ENCODE measurements at regions not wholly inside any gene's neighbourhood (a gene's known extent, or its start where the extent isn't known, plus 50 kb on each side); places are given as distances from the start of the nearest gene placed in this dataset.
"Not testable (repeated sequence)": the region's sequence is repeated elsewhere in the genome, so short reads cannot be mapped to it uniquely, and the experiment has no call there.

DNA sequence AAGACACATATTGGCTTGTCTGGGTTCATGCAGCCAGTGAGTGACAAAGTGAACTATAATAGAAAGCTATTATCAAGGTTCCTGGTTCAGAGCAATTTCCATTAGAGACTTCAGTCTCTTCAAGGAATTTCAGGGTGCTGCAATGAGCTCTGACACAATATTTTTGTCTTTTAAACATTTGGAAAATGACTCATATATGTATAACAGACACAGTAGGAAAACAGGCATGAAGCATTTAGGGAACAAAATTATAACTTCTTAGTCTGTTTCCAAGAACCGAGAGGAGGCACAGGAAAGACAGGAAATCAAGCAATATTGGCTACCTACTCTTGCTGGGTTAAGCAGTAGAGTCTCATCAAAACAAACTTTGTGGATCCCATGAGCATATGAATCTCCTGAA lies 170.4 kb downstream of the PTPRC start:
- DNase-seq (ENCODE audit: low read depth in 2 of 2) = no peak

DNA sequence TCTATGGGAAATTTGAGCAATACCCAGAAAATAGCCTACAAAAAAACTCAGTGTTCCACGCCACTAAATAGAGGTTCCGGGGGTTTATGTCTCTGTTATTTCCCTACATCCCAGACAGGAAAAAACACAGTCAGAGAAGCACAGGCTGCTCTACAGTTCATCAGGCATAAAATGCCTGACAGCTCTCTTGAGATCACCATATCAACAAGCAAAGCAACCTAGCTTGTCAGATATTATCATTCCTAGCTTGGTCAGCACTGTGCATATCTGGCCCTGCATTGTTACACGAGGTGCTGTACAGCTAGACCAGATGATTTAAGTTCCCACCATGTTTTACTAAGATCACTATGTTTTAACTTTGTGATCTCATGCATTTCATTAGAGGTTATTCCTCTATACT lies 172.6 kb downstream of the PTPRC start:
- no peak for DNase-seq (ENCODE audit: low read depth in 2 of 2)

DNA sequence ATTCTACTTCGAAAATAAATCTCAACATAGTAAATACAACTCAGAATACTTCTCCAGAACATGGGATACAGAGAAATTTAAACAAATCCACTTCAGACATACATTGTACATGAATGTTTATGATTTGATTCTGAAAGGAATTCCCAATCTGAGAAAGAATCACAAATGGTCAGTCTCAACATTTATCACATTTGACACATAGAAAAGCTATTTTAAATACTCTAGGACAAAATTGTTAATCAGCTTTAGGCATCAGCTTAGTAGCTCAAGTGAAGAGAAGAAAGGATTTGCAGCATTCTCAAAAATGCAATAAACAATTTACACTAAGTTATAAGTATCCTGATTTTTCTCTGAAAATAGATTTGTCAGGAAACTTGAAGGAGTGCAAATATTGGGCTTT lies 184.8 kb downstream of the PTPRC start:
- no peak for DNase-seq (ENCODE audit: low read depth in 2 of 2)

DNA sequence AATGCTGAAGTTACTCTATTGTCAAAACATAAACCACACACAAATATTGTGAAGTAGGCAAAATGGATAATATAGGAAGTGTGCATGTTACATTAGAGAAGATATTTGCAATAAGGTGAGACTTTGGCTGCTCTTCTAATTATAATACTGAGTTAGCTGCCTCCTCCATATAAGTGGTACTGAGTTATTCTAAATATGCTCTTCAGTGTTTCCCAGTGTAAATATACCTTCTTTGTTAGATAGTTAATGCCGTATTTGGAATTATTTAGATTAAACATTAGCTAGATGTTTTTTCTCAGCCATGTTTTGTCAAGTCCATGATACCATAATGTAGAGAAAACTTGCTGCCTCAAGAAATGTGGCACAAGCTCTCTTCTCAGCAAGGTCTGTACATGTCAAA lies 186.4 kb downstream of the PTPRC start:
- no peak for DNase-seq (ENCODE audit: low read depth in 2 of 2)

DNA sequence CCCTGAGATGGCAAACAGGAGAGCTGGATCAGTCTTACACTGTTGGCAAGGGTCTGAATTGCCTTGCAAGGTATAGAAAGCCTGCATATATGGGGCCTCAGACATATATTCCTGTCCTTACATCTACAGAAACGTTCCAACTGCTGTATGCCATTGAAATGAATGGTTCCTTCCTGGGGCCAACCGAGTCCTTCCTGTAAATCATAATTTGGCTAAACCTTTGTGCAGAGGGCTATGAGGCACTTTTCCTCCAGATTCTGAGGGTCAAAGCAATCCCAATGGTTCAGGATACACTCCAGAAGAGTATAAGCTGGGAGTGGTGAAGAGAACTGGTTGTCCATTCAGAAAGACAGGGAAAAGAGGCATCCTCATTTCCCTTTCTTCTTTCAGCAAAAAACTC lies 190.5 kb downstream of the PTPRC start:
- no peak for DNase-seq (ENCODE audit: low read depth in 2 of 2)

DNA sequence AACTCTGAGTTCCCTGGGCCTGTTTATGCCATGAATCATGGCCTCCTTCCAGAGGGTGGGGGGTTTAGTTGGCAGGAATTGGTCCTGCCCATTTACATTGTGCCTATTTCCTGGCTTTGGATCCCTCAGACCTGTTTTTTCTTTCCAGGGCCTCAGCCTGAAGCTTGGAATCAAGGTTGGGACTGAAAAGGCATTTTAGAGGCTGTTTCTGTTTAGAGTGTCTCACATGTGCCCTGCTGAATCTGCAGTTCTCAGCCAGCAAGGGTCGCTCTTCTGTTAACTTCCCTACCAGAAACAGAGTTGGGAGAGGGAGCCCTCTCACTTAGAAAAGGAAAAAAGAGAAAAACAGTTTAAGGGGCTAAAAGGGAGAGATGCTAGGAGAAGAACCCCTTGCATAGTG lies 191.1 kb downstream of the PTPRC start:
- no peak for DNase-seq (ENCODE audit: low read depth in 2 of 2)

DNA sequence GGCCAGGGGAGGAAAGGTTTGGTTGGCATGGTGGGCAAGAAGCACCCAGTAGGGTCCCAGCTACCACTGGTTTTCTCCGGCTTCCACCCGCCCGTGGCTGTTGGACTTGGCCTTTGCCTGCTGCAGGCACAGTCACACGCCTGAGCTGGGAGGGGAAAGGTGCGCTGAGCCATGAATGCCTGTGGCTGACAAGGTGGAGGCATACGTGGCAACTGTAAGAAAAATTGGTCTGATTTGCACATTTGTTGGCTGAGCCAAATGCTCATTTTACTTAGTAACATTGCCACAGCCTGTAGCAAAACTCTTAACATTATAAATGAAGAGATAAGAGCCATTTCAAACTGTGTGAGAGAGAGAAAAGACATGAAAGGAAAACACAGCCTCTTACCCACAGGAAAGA lies 191.6 kb downstream of the PTPRC start:
- DNase-seq (ENCODE audit: low read depth in 2 of 2) = no peak

DNA sequence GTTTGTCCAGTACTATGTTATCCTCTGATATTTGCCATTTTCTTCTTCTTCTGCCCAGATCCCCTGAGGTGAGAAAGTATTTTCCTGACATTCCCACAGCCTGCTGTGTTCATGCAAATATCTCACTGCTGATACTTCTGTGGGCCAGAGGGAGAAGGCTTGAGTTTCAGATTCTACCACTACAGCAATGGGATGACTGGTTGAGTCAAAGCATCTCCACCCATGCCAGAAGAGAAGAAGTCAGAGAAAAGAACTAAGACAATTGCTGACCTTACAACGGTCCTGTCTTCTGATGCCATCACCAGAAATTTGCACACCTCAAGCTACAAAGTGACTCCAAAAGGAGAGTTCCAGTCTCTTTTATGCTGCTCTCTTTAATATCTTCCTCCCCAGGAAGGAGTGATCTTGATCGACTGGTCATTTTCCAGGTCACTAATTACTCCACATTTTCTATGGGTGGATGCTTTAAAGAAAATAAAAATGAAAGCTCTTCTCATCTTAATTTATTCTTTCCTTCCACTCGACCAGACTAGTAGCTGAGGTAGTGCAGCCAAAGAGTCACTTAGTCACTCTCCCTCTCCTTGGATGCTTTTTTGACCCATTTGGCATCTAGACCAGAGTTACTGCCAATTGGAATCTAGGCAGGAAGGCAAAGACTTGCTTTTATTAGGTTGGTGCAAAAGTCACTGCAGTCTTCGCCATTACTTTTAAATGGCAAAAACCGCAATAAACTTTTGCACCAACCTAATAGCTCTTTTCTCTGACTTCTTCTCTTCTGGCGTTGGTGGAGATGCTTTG lies 195.1 kb downstream of the PTPRC start:
- no peak for DNase-seq (ENCODE audit: low read depth in 2 of 2)

DNA sequence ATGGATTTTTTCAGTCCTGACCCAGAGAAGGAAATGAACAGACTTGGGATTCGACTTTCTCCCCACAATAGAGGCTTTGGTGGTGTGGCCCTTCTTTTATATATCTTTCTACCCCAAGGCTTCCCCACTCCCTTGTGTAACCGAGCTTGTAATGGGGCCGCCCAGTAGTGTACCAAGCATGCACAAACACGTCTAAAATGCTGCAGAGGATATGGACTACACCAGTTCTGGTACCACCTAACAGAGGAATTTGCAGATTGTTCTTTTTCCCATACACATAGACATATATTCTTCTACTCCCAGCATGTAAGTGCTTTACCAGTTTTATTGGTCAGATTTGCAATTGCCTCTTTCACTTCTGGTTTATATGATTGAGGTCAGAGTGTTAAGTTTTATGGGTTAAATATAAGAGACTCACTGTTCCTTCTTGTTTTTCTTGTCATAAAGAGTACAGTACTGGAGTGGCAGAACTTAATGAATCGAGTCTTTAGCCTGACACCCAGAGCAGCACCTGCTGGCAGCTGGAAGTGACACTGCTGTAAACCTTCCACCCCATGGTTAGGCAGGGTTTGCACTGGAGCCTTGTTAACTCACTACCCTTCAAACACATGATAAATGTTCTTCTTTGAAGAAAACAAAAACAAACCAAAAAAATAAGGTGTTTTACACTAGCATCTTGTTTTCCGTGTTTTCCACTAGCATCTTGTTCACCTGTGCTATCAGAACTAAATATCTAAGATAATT lies 198.6 kb downstream of the PTPRC start:
- DNase-seq (ENCODE audit: low read depth in 2 of 2) = no peak

DNA sequence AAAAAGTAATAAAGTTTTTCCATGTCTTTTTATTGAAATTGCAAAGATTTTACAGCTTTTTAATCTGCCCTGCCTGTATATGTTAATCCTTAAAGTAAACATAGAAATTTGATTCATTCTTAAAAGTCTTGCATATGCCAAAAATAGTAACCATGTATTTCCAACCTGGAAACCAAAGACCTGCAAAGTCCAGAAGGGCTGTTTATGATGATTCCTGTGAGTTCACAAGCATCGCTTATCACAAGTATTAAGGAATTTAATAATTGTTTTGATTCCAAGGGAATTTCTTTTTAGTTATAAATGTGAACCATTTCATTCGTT lies 199.1 kb downstream of the PTPRC start:
- no peak for DNase-seq (ENCODE audit: low read depth in 2 of 2)

DNA sequence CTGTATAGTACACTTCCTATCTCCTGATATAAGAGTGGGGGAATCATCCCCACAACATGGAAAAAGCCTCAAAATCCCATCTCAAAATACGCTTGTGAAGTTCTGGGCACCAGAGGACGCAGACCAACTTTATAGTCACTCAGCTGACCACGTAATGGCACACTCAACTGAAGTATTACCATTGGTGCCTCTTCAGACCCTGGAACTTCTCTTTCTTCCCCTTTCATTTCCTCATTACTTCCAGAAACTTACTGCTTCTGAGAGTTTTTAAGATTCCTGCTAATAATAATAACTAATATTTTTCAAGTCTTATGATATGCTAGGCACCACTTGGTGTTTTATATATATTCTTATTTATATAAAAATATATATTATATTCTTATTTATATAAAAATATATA lies 202.6 kb downstream of the PTPRC start:
- DNase-seq (ENCODE audit: low read depth in 2 of 2) = no peak

DNA sequence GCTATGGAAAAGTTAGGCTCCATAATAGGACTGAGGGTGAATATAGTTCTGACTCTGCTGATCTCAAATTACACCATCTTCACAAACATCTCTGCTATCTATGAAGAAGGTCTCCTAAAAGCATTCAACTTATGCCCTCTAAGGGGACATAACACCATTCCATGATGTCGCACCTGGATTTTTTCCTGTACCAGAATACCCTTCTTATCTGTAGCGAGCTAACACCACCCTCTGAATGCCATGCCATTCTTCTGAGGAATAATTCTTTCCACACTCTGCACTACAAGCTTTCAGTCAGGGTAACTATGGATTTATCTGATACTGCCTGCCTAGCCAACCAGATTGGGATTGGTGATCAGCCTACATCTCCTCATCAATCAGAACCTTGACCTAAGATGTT lies 203.8 kb downstream of the PTPRC start:
- no peak for DNase-seq (ENCODE audit: low read depth in 2 of 2)

DNA sequence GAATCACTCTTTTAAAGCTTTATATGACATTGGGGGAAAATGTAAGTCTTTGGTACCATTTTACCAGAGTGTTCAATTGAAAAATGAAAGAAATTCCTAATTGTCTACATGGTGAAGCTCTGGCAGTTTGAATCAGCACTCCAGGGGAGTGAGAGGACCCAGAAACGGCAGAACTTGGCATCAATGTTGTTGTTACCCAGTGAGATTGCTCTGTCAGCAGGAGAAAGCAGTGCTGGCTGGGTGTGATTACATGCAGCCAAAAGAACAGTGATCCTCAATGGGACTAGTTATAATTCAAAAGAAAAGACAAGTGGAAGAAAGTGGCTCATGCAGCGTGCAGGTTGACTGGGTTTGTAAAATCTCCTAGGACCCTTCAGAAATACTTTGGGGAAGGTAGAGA lies 206.4 kb downstream of the PTPRC start:
- no peak for DNase-seq (ENCODE audit: low read depth in 2 of 2)

DNA sequence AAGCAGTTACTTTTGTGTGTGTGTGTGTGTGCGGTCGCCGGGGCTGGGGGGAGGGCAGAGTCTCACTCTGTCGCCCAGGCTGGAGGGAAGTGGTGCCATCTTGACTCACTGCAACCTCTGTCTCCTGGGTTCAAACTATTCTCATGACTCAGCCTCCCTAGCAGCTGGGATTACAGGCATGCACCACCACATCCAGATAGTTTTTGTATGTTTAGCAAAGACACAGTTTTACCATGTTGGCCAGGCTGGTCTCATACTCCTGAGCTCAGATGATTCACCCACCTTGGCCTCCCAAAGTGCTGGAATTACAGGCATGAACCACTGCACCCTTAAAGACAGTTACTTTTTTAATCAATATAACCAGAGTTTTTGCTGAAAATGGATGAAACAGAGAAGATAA lies 207.0 kb downstream of the PTPRC start:
- no peak for DNase-seq (ENCODE audit: low read depth in 2 of 2)

DNA sequence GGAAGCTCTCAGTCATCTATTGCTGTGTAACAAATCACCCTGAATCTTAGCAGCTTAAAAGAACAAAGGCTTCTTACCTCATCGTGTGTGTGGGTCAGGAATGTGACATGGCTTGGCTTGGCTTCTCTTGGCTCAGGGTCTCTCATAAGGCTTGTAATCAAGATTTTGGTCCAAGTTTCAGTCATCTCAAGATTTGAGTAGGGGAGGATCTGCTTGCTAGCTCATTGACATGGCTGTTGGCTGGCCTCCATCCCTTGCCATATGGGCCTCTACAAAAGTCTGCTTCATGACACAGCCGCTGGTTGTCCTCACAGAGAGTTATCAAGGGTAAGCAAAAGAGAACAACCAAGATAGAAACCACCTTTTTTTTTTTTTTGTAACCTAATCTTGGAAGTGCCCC lies 207.7 kb downstream of the PTPRC start:
- DNase-seq (ENCODE audit: low read depth in 2 of 2) = no peak

DNA sequence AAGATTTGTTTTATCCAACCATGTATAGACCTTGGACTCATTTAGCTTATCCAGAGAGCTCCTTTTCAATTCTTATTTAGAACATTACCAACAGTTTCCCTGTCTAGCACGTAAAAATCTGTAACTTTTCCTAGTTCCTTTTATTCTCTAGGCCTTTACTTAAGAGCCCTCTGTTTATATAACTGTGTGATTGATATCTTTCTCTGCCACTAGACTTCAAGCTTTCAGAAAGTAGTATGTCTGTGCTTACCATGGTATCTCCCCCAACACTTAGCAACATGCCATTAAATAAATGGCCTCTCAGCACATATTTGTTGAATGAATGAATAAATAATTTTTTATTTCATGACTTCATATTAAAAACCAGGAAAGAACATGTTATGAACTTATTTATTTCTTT lies 209.4 kb downstream of the PTPRC start:
- DNase-seq (ENCODE audit: low read depth in 2 of 2) = no peak

DNA sequence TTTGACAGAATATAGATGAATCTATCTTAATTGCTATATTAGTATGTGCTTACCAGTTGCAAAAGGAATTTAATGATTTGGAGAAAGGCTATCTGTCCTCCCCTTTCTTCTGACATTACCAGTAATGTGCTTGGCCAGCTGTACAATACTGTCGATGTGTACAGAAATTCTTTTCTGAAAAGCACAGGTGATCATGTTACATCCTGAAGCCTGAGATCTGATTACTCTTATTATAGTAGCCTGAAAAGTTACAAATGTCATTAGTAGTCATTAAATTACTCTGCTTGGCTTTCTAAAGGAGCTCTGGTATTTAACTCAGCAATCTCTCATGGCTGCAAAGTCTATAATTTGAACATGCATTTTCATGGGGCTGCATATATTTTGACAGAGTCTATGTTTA lies 209.8 kb downstream of the PTPRC start:
- no peak for DNase-seq (ENCODE audit: low read depth in 2 of 2)

DNA sequence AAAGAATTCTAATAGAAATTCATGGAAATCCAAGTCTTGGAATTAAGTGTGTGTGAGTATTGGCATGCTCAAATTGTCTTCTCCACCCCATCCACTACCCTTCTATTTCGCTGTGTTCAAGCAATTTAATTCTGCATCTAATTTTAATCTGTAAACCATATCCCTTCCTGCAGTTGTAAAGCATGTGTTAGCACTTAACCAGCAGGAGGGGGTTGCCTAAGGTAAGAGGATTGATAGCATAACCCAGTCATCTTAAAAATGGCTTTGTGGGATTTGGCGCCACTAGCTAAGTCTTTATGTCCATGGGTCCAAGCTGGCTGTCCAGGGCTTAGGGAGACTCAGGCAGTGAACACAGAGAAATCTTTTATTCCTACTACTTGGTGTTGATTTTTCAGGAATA lies 210.3 kb downstream of the PTPRC start:
- DNase-seq (ENCODE audit: low read depth in 2 of 2) = no peak

DNA sequence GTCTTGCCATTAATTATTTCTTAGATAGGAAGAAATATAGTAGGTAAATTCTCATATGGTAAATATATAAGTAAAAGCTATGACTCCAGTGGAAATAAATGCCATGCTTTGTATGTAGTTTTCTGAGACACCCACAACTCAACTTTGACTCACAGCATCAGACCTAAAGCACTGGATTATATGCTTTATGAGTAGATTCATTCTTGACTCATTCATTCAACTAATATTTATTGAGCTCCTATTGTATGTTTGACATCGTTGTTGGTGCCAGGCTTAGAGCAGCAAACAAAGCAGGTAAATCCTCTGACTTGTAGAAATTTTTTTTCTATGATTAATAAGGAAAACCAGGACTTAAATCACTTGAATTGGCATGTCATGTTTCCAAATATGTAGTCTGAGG lies 211.4 kb downstream of the PTPRC start:
- DNase-seq (ENCODE audit: low read depth in 2 of 2) = no peak

DNA sequence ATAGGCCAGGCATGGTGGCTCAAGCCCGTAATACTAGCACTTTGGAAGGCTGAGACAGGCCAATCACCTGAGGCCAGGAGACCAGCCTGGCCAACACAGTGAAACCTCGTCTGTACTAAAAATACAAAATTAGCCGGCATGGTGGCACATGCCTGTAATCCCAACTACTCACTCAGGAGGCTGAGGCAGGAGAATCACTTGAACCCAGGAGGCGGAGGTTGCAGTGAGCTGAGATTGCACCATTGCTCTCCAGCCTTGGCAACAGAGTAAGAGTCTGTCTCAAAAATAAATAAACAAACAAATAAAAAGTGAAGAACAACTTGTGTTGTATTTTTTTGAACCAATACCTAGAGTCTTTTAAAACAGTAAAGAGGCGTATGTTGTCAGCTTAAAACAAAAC lies 212.1 kb downstream of the PTPRC start:
- not testable (repeated sequence) for DNase-seq (ENCODE audit: low read depth in 2 of 2)

DNA sequence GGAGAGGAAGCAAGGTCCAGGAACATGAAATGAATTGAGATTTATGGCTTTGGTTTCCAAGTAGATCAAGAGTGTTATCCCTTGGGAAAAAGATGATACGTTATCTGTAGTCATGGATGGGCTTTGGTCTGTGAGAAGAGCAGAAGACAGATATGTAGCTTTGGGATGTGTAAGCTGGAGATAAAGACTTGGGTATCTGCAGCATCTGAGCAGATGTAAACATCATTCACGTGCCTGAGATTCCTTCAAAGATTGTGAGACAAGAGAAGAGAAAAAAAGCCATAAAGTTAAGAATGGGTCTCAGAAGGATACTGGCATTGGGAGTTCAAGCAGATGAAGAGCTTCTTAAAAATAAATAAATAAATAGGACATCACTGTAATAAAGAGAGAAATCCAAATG lies 217.8 kb downstream of the PTPRC start:
- no peak for DNase-seq (ENCODE audit: low read depth in 2 of 2)

DNA sequence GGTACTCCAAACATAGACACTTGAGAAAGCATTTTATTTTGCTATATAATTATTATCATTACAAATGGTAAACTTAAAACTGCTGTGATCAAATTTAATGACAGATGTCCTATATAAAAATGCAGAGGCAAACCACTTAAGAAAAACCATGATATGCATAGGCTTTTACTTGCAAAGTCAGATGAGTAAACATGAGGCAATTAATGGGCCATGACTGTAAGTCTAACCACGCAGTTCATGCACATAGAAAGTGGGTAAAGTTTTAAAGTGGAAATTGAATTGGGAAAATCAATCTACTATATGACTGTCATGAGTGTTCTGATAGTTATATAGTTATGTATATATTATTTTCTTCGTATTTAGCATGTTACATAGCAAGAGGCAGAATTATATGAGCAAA lies 219.2 kb downstream of the PTPRC start:
- no peak for DNase-seq (ENCODE audit: low read depth in 2 of 2)

DNA sequence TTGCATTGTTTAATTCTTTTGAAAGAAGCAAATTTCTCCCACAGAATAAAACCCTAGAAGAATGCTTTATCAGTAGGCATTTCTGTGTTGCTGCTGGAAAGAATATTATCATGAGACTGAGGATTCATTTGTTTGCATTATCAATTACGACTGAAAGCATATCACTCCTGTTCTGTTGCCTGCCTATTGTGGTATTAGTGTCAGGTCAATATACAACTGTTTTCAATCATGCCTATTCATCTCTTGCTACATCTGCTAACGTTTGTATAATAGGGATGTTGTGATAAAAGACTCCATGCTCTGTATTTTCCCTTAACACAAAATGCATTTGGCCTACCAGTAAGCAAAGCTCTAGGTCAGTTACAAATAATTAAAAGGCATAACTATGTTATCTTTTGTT lies 221.5 kb downstream of the PTPRC start:
- no peak for DNase-seq (ENCODE audit: low read depth in 2 of 2)

DNA sequence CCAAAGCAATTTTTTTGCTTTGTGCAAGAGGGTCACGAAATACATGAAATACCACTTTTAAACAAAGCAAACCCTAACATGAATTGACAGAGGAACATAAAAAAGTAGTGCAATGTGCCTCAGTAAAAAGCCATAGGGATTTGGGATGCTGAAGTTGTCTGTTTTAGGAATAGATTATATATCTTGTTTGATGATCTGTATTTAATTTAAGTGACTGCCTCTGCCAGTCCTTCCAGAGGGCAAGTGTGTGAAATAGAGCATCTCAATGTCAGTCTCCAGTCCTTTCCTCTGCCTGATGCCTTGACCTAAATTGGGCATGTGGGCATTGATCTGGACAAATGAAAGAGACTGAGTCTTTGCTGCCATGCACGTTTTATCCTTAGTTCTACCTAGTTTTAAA lies 222.8 kb downstream of the PTPRC start:
- DNase-seq (ENCODE audit: low read depth in 2 of 2) = no peak
